ENCODE measurements at regions not wholly inside any gene's neighbourhood (a gene's known extent, or its start where the extent isn't known, plus 50 kb on each side); places are given as distances from the start of the nearest gene placed in this dataset.

DNA sequence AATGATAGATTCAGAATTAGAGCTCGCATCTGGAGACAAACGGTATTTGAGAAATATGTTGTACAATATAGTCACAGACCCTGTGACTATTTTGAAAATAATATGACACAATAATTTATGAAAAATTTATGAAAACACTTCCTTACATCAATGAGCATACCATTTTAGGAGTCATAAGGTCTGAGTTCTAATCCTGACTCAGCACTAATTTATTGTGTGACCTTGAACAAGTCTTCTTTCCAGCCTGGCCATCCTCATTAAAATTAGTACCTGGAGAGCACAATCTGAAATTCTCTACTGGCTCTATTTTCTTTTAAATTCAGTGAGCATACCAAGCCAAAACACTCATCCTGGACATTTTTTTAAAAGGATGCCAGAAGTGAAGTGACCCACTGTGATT lies 622.3 kb downstream of the SMARCA1 start:
- ATAC-seq = no peak
- Histone ChIP-seq H3K4me1 (no peaks in the 10 kb centered on the region), H3K9me3 (no peaks in the 10 kb centered on the region), H3K4me2 (no peak overlapping the region), H3K27ac (no peak overlapping the region), H3K4me3 (no peak overlapping the region)
- no peak for TF ChIP-seq NFE2L2 (conservative IDR thresholded peaks at IDR 0.05; ENCODE audit: low read length)
- no peak for TF ChIP-seq ESRRA (IDR thresholded peaks at IDR 0.05; ENCODE audit: borderline replicate concordance, low read length)
- no peak for TF ChIP-seq HOXB5 (CRISPR knock-in tag; IDR thresholded peaks at IDR 0.05)
- TF ChIP-seq MAFK (IDR thresholded peaks at IDR 0.05; ENCODE audit: partially characterized antibody) = peak; percentile 60
- FAIRE-seq = no peak
- 63% methylated on average over 2 of the region's 2 CpGs for WGBS (ENCODE audit: missing lambda C conversion rate)
- ChIA-PET POLR2A (no interaction called here), CTCF (no interaction called here)
- DNase-seq (ENCODE audit: low read depth in 1 of 2, low spot score in 1 of 2) = no peak

GRCh38 chrX:128897621-128898020 lies 625.7 kb downstream of the SMARCA1 start:
- Histone ChIP-seq H3K9me3 (no peaks in the 10 kb centered on the region), H3K4me2 (no peak overlapping the region), H3K4me3 (no peak overlapping the region), H3K27ac (no peak overlapping the region), H3K4me1 (no peaks in the 10 kb centered on the region)
- TF ChIP-seq EHF (CRISPR knock-in tag; IDR thresholded peaks at IDR 0.05) (no peak), FOXS1 (CRISPR knock-in tag; IDR thresholded peaks at IDR 0.05) (no peak), CTCF (IDR thresholded peaks at IDR 0.05) (no peak), HOXB13 (CRISPR knock-in tag; IDR thresholded peaks at IDR 0.05; ENCODE audit: low read depth) (no peak), ZC3H11A (IDR thresholded peaks at IDR 0.05) (no peak), KDM1A (IDR thresholded peaks at IDR 0.05; ENCODE audit: low read depth) (no peak), MYC (IDR thresholded peaks at IDR 0.05; ENCODE audit: borderline replicate concordance, low read length) (no peak), HDAC2 (IDR thresholded peaks at IDR 0.05) (no peak), JUN (IDR thresholded peaks at IDR 0.05) (no peak), MAFK (IDR thresholded peaks at IDR 0.05; ENCODE audit: partially characterized antibody) (no peak), ZSCAN20 (CRISPR knock-in tag; IDR thresholded peaks at IDR 0.05) (no peak), HMGXB4 (CRISPR knock-in tag; IDR thresholded peaks at IDR 0.05; ENCODE audit: borderline replicate concordance) (no peak), HOXB5 (CRISPR knock-in tag; IDR thresholded peaks at IDR 0.05) (no peak), HEYL (CRISPR knock-in tag; IDR thresholded peaks at IDR 0.05) (no peak), SMC3 (IDR thresholded peaks at IDR 0.05) (no peak), FOSL2 (IDR thresholded peaks at IDR 0.05) (no peak), FOSL2 (CRISPR knock-in tag; IDR thresholded peaks at IDR 0.05) (no peak)
- FAIRE-seq = no peak
- ChIA-PET POLR2A (no interaction called here), CTCF (no interaction called here)
- 52% methylated on average over 3 of the region's 3 CpGs for WGBS (ENCODE audit: missing lambda C conversion rate)
- DNase-seq (ENCODE audit: low read depth in 1 of 2, low spot score in 1 of 2) = no peak
- no peak for ATAC-seq

DNA sequence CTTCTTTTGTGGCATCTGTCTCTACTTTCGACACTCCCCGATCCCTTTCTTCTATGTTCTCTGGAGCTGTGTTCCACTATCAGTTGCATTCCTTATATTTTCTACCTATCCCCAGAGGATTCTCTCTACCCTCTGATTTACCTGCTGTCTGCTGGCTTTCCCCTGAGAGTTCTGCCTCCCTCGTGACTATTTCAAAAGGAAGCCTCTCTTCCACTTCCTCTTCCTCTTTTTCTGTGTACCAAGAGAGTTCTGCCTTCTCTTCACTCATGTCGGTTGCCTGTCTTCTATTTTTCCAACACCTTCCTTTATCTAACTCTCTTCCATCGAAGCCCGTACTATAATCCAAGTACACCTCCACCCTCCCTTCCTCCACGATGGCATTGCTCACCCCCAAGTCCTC lies 631.7 kb downstream of the SMARCA1 start:
- Histone ChIP-seq H3K4me1 (no peaks in the 10 kb centered on the region), H3K4me3 (no peak overlapping the region), H3K4me2 (no peak overlapping the region), H3K9me3 (no peaks in the 10 kb centered on the region), H3K27ac (no peak overlapping the region)
- 47% methylated on average over 7 of the region's 7 CpGs for WGBS (ENCODE audit: missing lambda C conversion rate)
- TF ChIP-seq HOXB5 (CRISPR knock-in tag; IDR thresholded peaks at IDR 0.05) (no peak), CBX2 (IDR thresholded peaks at IDR 0.05; ENCODE audit: borderline replicate concordance, low read depth) (no peak), POLR2A (IDR thresholded peaks at IDR 0.05; ENCODE audit: low read length) (no peak), ZSCAN20 (CRISPR knock-in tag; IDR thresholded peaks at IDR 0.05) (no peak), KDM5A (IDR thresholded peaks at IDR 0.05) (no peak), CEBPB (IDR thresholded peaks at IDR 0.05) (no peak), NR3C1 (IDR thresholded peaks at IDR 0.05) (no peak), RARB (CRISPR knock-in tag; IDR thresholded peaks at IDR 0.05) (no peak), EP300 (IDR thresholded peaks at IDR 0.05) (no peak), HDAC2 (IDR thresholded peaks at IDR 0.05) (no peak)
- no peak for ATAC-seq
- CTCF ChIA-PET = no interaction called here
- DNase-seq (ENCODE audit: low read depth in 1 of 2, low spot score in 1 of 2) = no peak
- POLR2A ChIA-PET = no interaction called here
- no peak for FAIRE-seq

Data from A549 (cell line).